ENCODE measurements at regions not wholly inside any gene's neighbourhood (a gene's known extent, or its start where the extent isn't known, plus 50 kb on each side); places are given as distances from the start of the nearest gene placed in this dataset.
"Not testable (repeated sequence)": the region's sequence is repeated elsewhere in the genome, so short reads cannot be mapped to it uniquely, and the experiment has no call there.

GRCh38 chr7:150046290-150047194 is 172.8 kb downstream of the ATP6V0E2 start:
- not testable (repeated sequence) for TF ChIP-seq CTCF (optimal IDR thresholded peaks at IDR 0.05 in 1 of 3, IDR thresholded peaks at IDR 0.05 in 1 of 3, conservative IDR thresholded peaks at IDR 0.05 in 1 of 3; ENCODE audit: extremely low read depth in 1 of 3, insufficient read depth in 2 of 3, low read length in 3 of 3); EZH2 (IDR thresholded peaks at IDR 0.05; ENCODE audit: low read length)
